Nephron progenitor cell (in vitro differentiated cells): ENCODE measurements at regions not wholly inside any gene's neighbourhood (a gene's known extent, or its start where the extent isn't known, plus 50 kb on each side); places are given as distances from the start of the nearest gene placed in this dataset.

ENCODE experiments used
- DNase-seq: peaks from one replicate; pipeline ENCODE4 v3.0.0; 2021
- H3K27ac Mint-ChIP-seq: 2 replicates; pipeline ENCODE4 v1.8.0; 2021; ENCODE audit warnings: mild to moderate bottlenecking, moderate library complexity, mixed read lengths
- H3K27me3 Mint-ChIP-seq: 2 replicates; pipeline ENCODE4 v1.8.0; 2021; ENCODE audit warnings: mild to moderate bottlenecking, low read depth, mixed read lengths; ENCODE audit not compliant: poor library complexity
- H3K36me3 Mint-ChIP-seq: 2 replicates; pipeline ENCODE4 v1.8.0; 2021; ENCODE audit warnings: low read depth, mixed read lengths
- H3K4me1 Mint-ChIP-seq: 2 replicates; pipeline ENCODE4 v1.8.0; 2021; ENCODE audit warnings: mixed read lengths
- H3K4me3 Mint-ChIP-seq: 2 replicates; pipeline ENCODE4 v1.8.0; 2021; ENCODE audit warnings: mild to moderate bottlenecking, moderate library complexity, mixed read lengths
- H3K9me3 Mint-ChIP-seq: 2 replicates; pipeline ENCODE4 v1.8.0; 2021; ENCODE audit warnings: mild to moderate bottlenecking, moderate library complexity, mixed read lengths
- CTCF ChIP-seq: fragments of 200-600 bp; sonication (generic); IDR thresholded peaks from 2 replicates; pipeline ENCODE4 v1.5.0; 2021; ENCODE audit warnings: antibody characterized with exemption

DNA sequence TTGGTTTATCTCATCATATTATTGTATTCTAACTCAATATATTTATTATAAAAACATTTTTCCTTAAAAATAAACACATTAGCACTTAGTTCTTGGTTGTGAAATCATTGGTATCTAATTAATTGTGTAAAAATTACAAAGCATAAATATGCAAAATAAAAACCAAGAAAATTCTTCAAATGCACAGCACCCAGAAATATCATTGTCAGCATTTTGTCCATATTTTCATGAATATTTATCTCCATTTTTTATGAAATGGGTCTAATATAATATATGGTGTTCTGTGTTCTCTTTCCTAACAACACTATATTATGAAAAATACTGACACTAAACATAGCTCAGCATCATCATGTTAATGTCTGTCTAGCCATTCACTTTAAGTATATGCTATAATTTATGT, 877.8 kb upstream of the MAP3K7 start:
- Mint-ChIP-seq H3K9me3 (peaks cover 5% of the 10 kb centered on the region), H3K27me3 (no peaks in the 10 kb centered on the region), H3K4me3 (no peak overlapping the region), H3K27ac (no peak overlapping the region), H3K4me1 (no peaks in the 10 kb centered on the region), H3K36me3 (no peaks in the 10 kb centered on the region)
- no peak for TF ChIP-seq CTCF
- no peak for DNase-seq

GRCh38 chr6:91464201-91464600, 877.3 kb upstream of the MAP3K7 start:
- Mint-ChIP-seq H3K4me3 (no peak overlapping the region), H3K9me3 (peaks cover under 1% of the 10 kb centered on the region), H3K36me3 (no peaks in the 10 kb centered on the region), H3K27me3 (no peaks in the 10 kb centered on the region), H3K4me1 (no peaks in the 10 kb centered on the region), H3K27ac (no peak overlapping the region)
- TF ChIP-seq CTCF: no peak
- DNase-seq: no peak

DNA sequence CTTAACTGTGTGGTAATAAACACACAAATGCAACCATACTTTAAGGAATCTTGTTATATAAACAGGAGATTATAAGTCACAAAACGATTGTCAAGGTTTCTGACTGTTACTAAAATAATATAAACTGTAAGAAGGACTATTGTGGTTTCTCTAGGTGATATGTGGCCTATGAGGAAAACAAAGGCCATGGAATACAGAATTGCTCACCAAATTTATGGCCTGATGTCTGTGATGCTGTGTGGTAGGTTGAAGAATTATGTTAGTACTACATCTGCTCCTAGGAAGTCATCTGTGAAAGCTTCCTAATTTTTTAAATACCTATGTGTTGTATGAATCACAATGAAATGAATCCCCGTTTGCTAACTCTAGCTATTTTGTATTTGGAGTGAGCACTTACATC, 875.4 kb upstream of the MAP3K7 start:
- no peak overlapping the region for H3K27ac Mint-ChIP-seq
- no peak for DNase-seq
- no peaks in the 10 kb centered on the region for H3K27me3 Mint-ChIP-seq
- H3K4me1 Mint-ChIP-seq: no peaks in the 10 kb centered on the region
- H3K4me3 Mint-ChIP-seq: no peak overlapping the region
- no peak for TF ChIP-seq CTCF
- no peaks in the 10 kb centered on the region for H3K9me3 Mint-ChIP-seq
- H3K36me3 Mint-ChIP-seq: no peaks in the 10 kb centered on the region

DNA sequence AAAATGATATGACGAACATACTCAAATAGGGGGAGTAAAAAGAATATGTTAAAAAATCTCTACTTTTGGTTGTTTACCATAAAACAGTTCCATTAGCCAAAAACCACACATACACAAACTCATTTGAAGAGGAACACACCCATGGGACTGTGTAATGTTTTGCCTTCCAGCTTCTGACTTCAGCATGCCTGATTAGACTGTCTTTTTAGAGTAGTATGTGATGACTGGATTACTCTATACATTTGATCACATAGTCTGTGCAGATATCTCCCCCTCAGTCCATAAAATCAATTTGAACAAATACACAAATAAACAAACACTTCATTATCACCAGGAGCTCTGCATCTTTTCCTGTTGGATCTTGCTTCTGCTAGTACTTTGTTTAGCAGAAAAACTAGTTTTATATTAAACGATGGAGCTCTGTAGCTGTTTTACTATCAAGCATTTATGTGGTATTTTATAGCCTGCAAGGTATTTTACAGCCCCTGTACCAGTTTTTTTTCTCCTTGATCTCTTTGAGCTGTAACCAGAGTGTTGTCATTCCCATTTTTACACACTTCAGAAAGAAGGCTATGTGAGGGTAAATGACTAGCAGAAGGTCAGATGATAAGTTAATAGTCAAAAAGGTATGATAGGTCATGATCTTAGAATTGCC, 866.5 kb upstream of the MAP3K7 start:
- no peak for DNase-seq
- TF ChIP-seq CTCF: no peak
- Mint-ChIP-seq H3K4me3 (no peak overlapping the region), H3K9me3 (no peaks in the 10 kb centered on the region), H3K36me3 (no peaks in the 10 kb centered on the region), H3K27ac (no peak overlapping the region), H3K4me1 (no peaks in the 10 kb centered on the region), H3K27me3 (peaks cover 5% of the 10 kb centered on the region)

DNA sequence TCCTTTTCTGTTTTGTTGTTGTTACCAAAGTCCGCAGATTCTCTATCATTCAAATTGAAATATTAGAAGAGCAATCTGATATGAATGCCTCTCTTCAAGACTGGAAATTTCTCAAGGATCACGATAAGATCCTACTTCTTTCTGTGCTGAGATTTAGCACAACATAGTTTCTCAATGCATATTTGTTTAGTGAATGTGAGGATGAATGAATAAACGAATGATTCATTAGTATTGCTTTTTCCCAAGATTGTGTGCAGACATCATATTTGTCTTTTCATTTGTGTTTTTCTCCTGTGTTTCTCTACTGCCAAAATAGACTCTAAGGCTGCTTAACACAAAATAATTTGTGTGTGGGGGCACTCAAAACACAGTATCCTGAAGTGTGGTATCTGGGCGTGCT, 862.7 kb upstream of the MAP3K7 start:
- H3K4me1 Mint-ChIP-seq: no peaks in the 10 kb centered on the region
- H3K36me3 Mint-ChIP-seq: no peaks in the 10 kb centered on the region
- TF ChIP-seq CTCF: no peak
- H3K27me3 Mint-ChIP-seq: no peaks in the 10 kb centered on the region
- H3K27ac Mint-ChIP-seq: no peak overlapping the region
- no peak overlapping the region for H3K4me3 Mint-ChIP-seq
- DNase-seq: no peak
- H3K9me3 Mint-ChIP-seq: no peaks in the 10 kb centered on the region

- H3K27me3 Mint-ChIP-seq: no peaks in the 10 kb centered on the region
- no peak for DNase-seq
- no peak for TF ChIP-seq CTCF
- H3K4me1 Mint-ChIP-seq: no peaks in the 10 kb centered on the region
- H3K27ac Mint-ChIP-seq: no peak overlapping the region
- H3K4me3 Mint-ChIP-seq: no peak overlapping the region
- no peaks in the 10 kb centered on the region for H3K36me3 Mint-ChIP-seq
- H3K9me3 Mint-ChIP-seq: no peaks in the 10 kb centered on the region
Observed at GRCh38 chr6:91447530-91448254, 860.8 kb upstream of the MAP3K7 start.
